MCF 10A (cell line): ENCODE measurements at regions not wholly inside any gene's neighbourhood (a gene's known extent, or its start where the extent isn't known, plus 50 kb on each side); places are given as distances from the start of the nearest gene placed in this dataset.
"Not testable (repeated sequence)": the region's sequence is repeated elsewhere in the genome, so short reads cannot be mapped to it uniquely, and the experiment has no call there.

Experiments
- BruUV-seq: library from RNA; stranded (reverse); fragments of 400-500 nt; replicated peaks from 2 replicates; lab custom pipeline; 2021; lab: Mats Ljungman, UMichigan
- CTCF ChIA-PET: fragments of 300-600 bp; sonication (Branson Sonifier 250); formaldehyde crosslinking; extraction: SDS; loops from one replicate; lab custom pipeline; 2021; ENCODE audit warnings: antibody characterized with exemption, inconsistent platforms; lab: Yijun Ruan, JAX
- POLR2A ChIA-PET: fragments of 300-600, 350-650 bp; sonication (Branson Sonifier 250); formaldehyde crosslinking; extraction: SDS; loops from one replicate; lab custom pipeline; 2020; ENCODE audit warnings: antibody characterized with exemption, inconsistent platforms; lab: Yijun Ruan, JAX
- DNase-seq: peaks from one replicate; pipeline ENCODE4 v3.0.0-alpha.2; 2018; ENCODE audit not compliant: unreplicated experiment
- H3K27ac Mint-ChIP-seq: one replicate; pipeline ENCODE4 v1.8.0; 2022; ENCODE audit warnings: mild to moderate bottlenecking, low read depth, mixed read lengths; ENCODE audit not compliant: unreplicated experiment
- H3K27me3 Mint-ChIP-seq: one replicate; pipeline ENCODE4 v1.8.0; 2022; ENCODE audit warnings: mixed read lengths; ENCODE audit not compliant: insufficient read depth, unreplicated experiment
- H3K36me3 Mint-ChIP-seq: one replicate; pipeline ENCODE4 v1.8.0; 2022; ENCODE audit warnings: mild to moderate bottlenecking, moderate library complexity, mixed read lengths; ENCODE audit not compliant: insufficient read depth, unreplicated experiment
- H3K4me1 Mint-ChIP-seq: one replicate; pipeline ENCODE4 v1.8.0; 2022; ENCODE audit warnings: mixed read lengths; ENCODE audit not compliant: insufficient read depth, unreplicated experiment
- H3K4me3 Mint-ChIP-seq: one replicate; pipeline ENCODE4 v1.8.0; 2022; ENCODE audit warnings: mild to moderate bottlenecking, moderate library complexity, mixed read lengths; ENCODE audit not compliant: unreplicated experiment
- H3K9me3 Mint-ChIP-seq: one replicate; pipeline ENCODE4 v1.8.0; 2022; ENCODE audit warnings: mixed read lengths; ENCODE audit not compliant: unreplicated experiment
- intact Hi-C: fragments of 100-400 bp; cut with micrococcal nuclease; formaldehyde crosslinking; loops from 2 replicates; pipeline ENCODE4 v1.14.1; 2022
- TF ChIP-seq, protein P1 (sequence below): fragments of 200-600 bp; IDR thresholded peaks from one replicate; pipeline ENCODE4 v1.8.0; 2022; ENCODE audit warnings: antibody characterized with exemption, mild to moderate bottlenecking; ENCODE audit not compliant: unreplicated experiment

DNA sequence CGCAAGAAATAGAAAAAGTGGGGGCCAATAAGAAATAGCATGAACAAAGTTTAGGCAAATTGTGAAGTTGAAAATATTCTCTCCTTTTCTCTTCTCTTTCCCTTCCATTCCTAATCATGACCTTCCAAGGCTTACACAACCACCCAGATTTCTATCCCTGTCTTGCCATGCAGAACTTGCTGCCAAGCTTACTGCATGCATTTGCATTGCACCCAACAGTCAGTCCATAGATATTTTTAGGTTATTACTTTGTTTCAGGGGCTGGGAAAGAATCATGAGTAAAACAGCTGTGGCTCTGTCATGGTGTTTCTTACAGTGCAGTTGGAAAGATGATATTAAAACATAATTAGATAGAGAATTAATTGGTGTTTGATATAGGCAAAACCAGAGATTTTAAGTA is 219.4 kb downstream of the PTGER3 start:
- Mint-ChIP-seq H3K36me3 (peaks cover 7% of the 10 kb centered on the region), H3K27ac (no peak overlapping the region), H3K4me3 (no peak overlapping the region), H3K27me3 (no peaks in the 10 kb centered on the region), H3K9me3 (peaks cover 7% of the 10 kb centered on the region), H3K4me1 (no peaks in the 10 kb centered on the region)
- no peak for DNase-seq
- CTCF ChIA-PET = interaction anchor here (0.5 kb wide), 1 partner anchor 9 kb away, joined by 3 read pairs; no protein-coding TSS in a partner anchor
- POLR2A ChIA-PET = no interaction called here
- BruUV-seq = no TSS peak
- intact Hi-C loops = no loop called here
- TF ChIP-seq, protein P1, sequence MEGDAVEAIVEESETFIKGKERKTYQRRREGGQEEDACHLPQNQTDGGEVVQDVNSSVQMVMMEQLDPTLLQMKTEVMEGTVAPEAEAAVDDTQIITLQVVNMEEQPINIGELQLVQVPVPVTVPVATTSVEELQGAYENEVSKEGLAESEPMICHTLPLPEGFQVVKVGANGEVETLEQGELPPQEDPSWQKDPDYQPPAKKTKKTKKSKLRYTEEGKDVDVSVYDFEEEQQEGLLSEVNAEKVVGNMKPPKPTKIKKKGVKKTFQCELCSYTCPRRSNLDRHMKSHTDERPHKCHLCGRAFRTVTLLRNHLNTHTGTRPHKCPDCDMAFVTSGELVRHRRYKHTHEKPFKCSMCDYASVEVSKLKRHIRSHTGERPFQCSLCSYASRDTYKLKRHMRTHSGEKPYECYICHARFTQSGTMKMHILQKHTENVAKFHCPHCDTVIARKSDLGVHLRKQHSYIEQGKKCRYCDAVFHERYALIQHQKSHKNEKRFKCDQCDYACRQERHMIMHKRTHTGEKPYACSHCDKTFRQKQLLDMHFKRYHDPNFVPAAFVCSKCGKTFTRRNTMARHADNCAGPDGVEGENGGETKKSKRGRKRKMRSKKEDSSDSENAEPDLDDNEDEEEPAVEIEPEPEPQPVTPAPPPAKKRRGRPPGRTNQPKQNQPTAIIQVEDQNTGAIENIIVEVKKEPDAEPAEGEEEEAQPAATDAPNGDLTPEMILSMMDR = no peak

DNA sequence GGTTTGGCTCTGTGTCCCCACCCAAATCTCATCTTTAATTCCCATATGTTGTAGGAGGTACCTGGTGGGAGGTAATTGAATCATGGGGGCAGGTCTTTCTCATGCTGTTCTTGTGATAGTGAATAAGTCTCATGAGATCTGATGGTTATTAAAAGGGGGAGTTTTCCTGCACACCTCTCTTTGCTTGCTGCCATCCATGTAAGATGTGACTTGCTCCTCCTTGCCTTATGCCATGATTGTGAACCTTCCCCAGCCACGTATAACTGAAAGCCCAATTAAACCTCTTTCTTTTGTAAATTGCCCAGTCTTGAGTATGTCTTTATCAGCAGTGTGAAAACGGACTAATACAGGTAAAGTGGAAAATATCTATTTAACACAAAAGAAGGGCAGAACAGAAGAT is 213.3 kb downstream of the PTGER3 start:
- CTCF ChIA-PET, DNase-seq, intact Hi-C loops, H3K4me3 Mint-ChIP-seq, H3K27ac Mint-ChIP-seq, H3K36me3 Mint-ChIP-seq, H3K4me1 Mint-ChIP-seq, POLR2A ChIA-PET, BruUV-seq: not testable (repeated sequence)
- Mint-ChIP-seq H3K9me3 (peaks cover 13% of the 10 kb centered on the region), H3K27me3 (peaks cover 20% of the 10 kb centered on the region)

DNA sequence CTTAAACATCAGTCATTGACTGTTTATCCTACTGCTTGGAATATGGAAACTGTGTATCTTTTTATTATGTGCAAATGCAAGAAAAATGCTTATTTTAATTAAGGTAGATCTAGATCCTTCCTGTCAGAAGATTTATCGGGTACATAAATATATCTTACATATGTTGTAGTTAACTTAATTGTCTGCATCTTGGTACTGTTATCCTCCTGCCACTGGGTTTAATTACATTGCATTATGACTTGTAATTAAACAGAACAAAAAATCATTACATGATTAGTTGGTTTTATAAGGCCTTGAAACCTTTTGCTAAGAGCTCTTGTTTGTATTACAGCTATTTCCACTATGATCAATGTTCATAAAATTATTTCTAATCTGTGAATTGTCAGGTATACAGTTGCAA is 211.2 kb downstream of the PTGER3 start:
- ChIA-PET CTCF (no interaction called here), POLR2A (no interaction called here)
- no peak for DNase-seq
- peaks cover 20% of the 10 kb centered on the region for H3K27me3 Mint-ChIP-seq
- intact Hi-C loops = no loop called here
- no peaks in the 10 kb centered on the region for H3K4me1 Mint-ChIP-seq
- peaks cover 8% of the 10 kb centered on the region for H3K9me3 Mint-ChIP-seq
- BruUV-seq = no TSS peak
- no peak overlapping the region for H3K4me3 Mint-ChIP-seq
- no peak overlapping the region for H3K27ac Mint-ChIP-seq
- TF ChIP-seq, protein P1 = no peak
- H3K36me3 Mint-ChIP-seq = no peaks in the 10 kb centered on the region

DNA sequence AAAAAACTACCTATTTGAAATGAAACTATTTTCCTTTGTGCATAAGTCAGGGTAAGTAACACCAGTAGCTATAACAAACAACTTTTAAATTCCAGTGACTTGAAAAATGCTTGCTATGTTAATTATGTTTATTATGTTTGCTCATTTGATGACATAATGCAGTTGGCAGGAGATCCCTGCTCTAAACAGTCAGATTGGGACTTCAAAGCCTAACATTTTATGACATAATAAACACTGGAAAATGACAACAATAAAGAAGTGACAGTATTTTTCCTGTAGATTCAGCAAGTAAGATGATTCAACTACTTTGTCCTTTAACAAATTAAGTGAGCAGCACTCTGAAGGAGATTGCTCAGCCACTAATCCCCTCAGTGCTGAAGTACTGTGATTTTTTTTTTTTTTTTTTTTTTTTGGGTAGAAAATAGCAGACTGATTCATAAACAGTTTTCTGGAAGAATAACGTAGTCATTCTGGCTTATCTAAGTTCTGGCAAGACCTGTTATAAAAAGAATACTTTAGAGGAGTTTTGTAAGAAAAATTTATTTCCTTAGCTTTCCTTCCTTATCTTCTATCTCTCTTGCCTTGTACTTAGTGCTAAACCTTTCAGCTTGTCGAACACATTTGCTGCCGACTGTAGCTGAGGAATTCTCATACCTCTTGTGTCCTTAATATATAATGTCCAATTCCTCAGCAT is 207.2 kb downstream of the PTGER3 start:
- H3K9me3 Mint-ChIP-seq = no peaks in the 10 kb centered on the region
- intact Hi-C loops = no loop called here
- H3K27ac Mint-ChIP-seq = no peak overlapping the region
- H3K27me3 Mint-ChIP-seq = peaks cover 20% of the 10 kb centered on the region
- DNase-seq = no peak
- H3K4me3 Mint-ChIP-seq = no peak overlapping the region
- CTCF ChIA-PET = no interaction called here
- no TSS peak for BruUV-seq
- H3K4me1 Mint-ChIP-seq = no peaks in the 10 kb centered on the region
- no peaks in the 10 kb centered on the region for H3K36me3 Mint-ChIP-seq
- TF ChIP-seq, protein P1 = no peak
- POLR2A ChIA-PET = no interaction called here
